GM12878 (cell line): ENCODE measurements at regions not wholly inside any gene's neighbourhood (a gene's known extent, or its start where the extent isn't known, plus 50 kb on each side); places are given as distances from the start of the nearest gene placed in this dataset.

Experiments
- ATAC-seq: fragments of 200-7000 bp; cut with Tn5 transposase; 3 replicates; pipeline ENCODE4 v1.9.1; 2020; ENCODE audit warnings: mild to moderate bottlenecking, moderate library complexity
- BruUV-seq: library from RNA; stranded (reverse); fragments of 400-500 nt; replicated peaks from 2 replicates; lab custom pipeline; 2021; lab: Mats Ljungman, UMichigan
- CTCF ChIA-PET: fragments of 300-600 bp; sonication (Branson Sonifier 250); formaldehyde crosslinking; extraction: SDS; loops from one replicate; lab custom pipeline; 2021; ENCODE audit warnings: inconsistent platforms; lab: Yijun Ruan, JAX
- POLR2A ChIA-PET: fragments of 350-600 bp; formaldehyde crosslinking; extraction: SDS; loops from one replicate; lab custom pipeline; 2021; ENCODE audit warnings: inconsistent platforms; lab: Charles Lee
- RAD21 ChIA-PET: fragments of 300-600 bp; sonication (Branson Sonifier 250); formaldehyde crosslinking; loops from one replicate; lab custom pipeline; 2023; ENCODE audit warnings: antibody characterized with exemption; ENCODE audit not compliant: unreplicated experiment; lab: Charles Lee
- SMC1A ChIA-PET: fragments of 300-600 bp; sonication (Branson Sonifier 250); formaldehyde crosslinking; loops from one replicate; lab custom pipeline; 2023; ENCODE audit not compliant: unreplicated experiment, uncharacterized antibody; lab: Charles Lee
- DNase-seq: peaks from one replicate; pipeline ENCODE4 v3.0.0-alpha.2; 2011; ENCODE audit warnings: low read depth, low spot score
- FAIRE-seq: peaks from 3 replicates; lab custom pipeline; 2011; peaks lifted over from hg19 to GRCh38; lab: Jason Lieb, UNC
- H2AFZ ChIP-seq: 2 replicates; pipeline ENCODE4 v1.6.0; 2011; ENCODE audit warnings: low read depth, low read length, control low read depth; ENCODE audit not compliant: control insufficient read depth
- H3K27ac ChIP-seq: 2 replicates; pipeline ENCODE4 v1.5.1; 2011; ENCODE audit warnings: control low read depth; ENCODE audit not compliant: control insufficient read depth, insufficient read depth
- H3K27me3 ChIP-seq, 2 experiments: replicated peaks in 1 of 2; 2 replicates each; pipeline versions ENCODE4 v1.6.0 to v1.6.1; 2011; ENCODE audit warnings: low read length in 1 of 2; ENCODE audit not compliant: control insufficient read depth in 2 of 2, insufficient read depth in 2 of 2
- H3K36me3 ChIP-seq, 2 experiments: 2 replicates each; pipeline ENCODE4 v1.5.1; 2011; ENCODE audit warnings: low read length in 1 of 2; ENCODE audit not compliant: control insufficient read depth in 2 of 2, insufficient read depth in 2 of 2
- H3K4me1 ChIP-seq: 2 replicates; pipeline ENCODE4 v1.6.1; 2011; ENCODE audit warnings: mild to moderate bottlenecking, low read length, moderate library complexity, mixed read lengths; ENCODE audit not compliant: control insufficient read depth, insufficient read depth
- H3K4me2 ChIP-seq: 2 replicates; pipeline ENCODE4 v1.6.0; 2011; ENCODE audit warnings: control low read depth; ENCODE audit not compliant: control insufficient read depth, insufficient read depth
- H3K4me3 ChIP-seq: fragments of 200-600 bp; sonication (generic); 2 replicates; pipeline ENCODE4 v1.5.1; 2016
- H3K79me2 ChIP-seq: 2 replicates; pipeline ENCODE4 v1.6.0; 2011; ENCODE audit warnings: low read length; ENCODE audit not compliant: control insufficient read depth, insufficient read depth
- H3K9ac ChIP-seq: 2 replicates; pipeline ENCODE4 v1.8.0; 2011; ENCODE audit warnings: low read length, control low read depth, mixed read lengths; ENCODE audit not compliant: control insufficient read depth, insufficient read depth
- H3K9me3 ChIP-seq: replicated peaks from 3 replicates; pipeline ENCODE4 v1.5.1; 2011; ENCODE audit warnings: mild to moderate bottlenecking, low read length; ENCODE audit not compliant: control insufficient read depth, insufficient read depth
- H4K20me1 ChIP-seq: 2 replicates; pipeline ENCODE4 v1.6.0; 2011; ENCODE audit not compliant: control insufficient read depth, insufficient read depth
- CREB1 ChIP-seq: IDR thresholded peaks from 2 replicates; pipeline ENCODE4 v1.6.1; 2012; ENCODE audit warnings: low read depth, mild to moderate bottlenecking, inconsistent platforms
- IRF4 ChIP-seq: IDR thresholded peaks from 2 replicates; pipeline ENCODE4 v1.6.1; 2011; ENCODE audit warnings: low read depth, low read length
- MXI1 ChIP-seq: fragments of 150-350 bp; IDR thresholded peaks from 2 replicates; pipeline ENCODE4 v1.6.1; 2011; ENCODE audit warnings: low read depth, mild to moderate bottlenecking, inconsistent platforms, low read length, improper control_type of control experiment
- NFXL1 ChIP-seq: fragments of 450-650 bp; IDR thresholded peaks from 2 replicates; pipeline ENCODE4 v1.6.1; 2017; ENCODE audit warnings: antibody characterized with exemption, mild to moderate bottlenecking, borderline replicate concordance
- NFYA ChIP-seq: IDR thresholded peaks from 2 replicates; pipeline ENCODE4 v1.6.1; 2011; ENCODE audit warnings: low read depth, mild to moderate bottlenecking, low read length, improper control_type of control experiment, borderline replicate concordance
- SIN3A ChIP-seq: IDR thresholded peaks from 2 replicates; pipeline ENCODE4 v1.6.1; 2012; ENCODE audit warnings: low read depth, low read length, improper control_type of control experiment
- ZBTB33 ChIP-seq: fragments of 450-650 bp; IDR thresholded peaks from 2 replicates; pipeline ENCODE4 v1.6.1; 2017; ENCODE audit warnings: mild to moderate bottlenecking
- WGBS: methylation state at CpG from one replicate; pipeline ENCODE4 v1.1.6; 2016; ENCODE audit warnings: low lambda C conversion rate; ENCODE audit not compliant: insufficient replicate concordance, insufficient coverage; ENCODE audit errors: missing lambda C conversion rate; 5-methylcytosine and 5-hydroxymethylcytosine counted together
- in situ Hi-C: fragments of 300-500 bp; cut with MboI; formaldehyde crosslinking; loops from 9 replicates; pipeline ENCODE4 v1.14.3; 2018; ENCODE audit warnings: mixed read lengths
- intact Hi-C: fragments of 100-400 bp; cut with micrococcal nuclease; formaldehyde crosslinking; loops from one replicate; pipeline ENCODE4 v1.14.2; 2022; ENCODE audit not compliant: unreplicated experiment
- TF ChIP-seq, protein P1 (sequence below): IDR thresholded peaks from 2 replicates; pipeline ENCODE4 v1.6.1; 2011; ENCODE audit warnings: borderline replicate concordance, low read depth, mild to moderate bottlenecking, moderate library complexity, low read length; ENCODE audit not compliant: insufficient read depth, poor library complexity, severe bottlenecking

- 23% methylated on average over 7 of the region's 7 CpGs for WGBS
- POLR2A ChIA-PET = no interaction called here
Measured at GRCh38 chr18:75358928-75359327, 68.6 kb downstream of the SMIM21 start.

More at GRCh38 chr18:75358928-75359327, 68.6 kb downstream of the SMIM21 start:
- DNase-seq = no peak
- Histone ChIP-seq H3K79me2 (no peaks in the 10 kb centered on the region), H4K20me1 (no peaks in the 10 kb centered on the region), H3K9ac (no peak overlapping the region), H3K4me2 (no peak overlapping the region), H3K9me3 (peaks cover 2% of the 10 kb centered on the region; the same call in 1 of the 3 replicates), H3K27me3 (no peaks in the 10 kb centered on the region; a peak in 2 of 4 replicates), H3K4me3 (no peak overlapping the region), H3K27ac (no peak overlapping the region), H3K4me1 (no peaks in the 10 kb centered on the region), H2AFZ (no peak overlapping the region), H3K36me3 (no peaks in the 10 kb centered on the region)
- ChIA-PET CTCF (no interaction called here), RAD21 (no interaction called here), SMC1A (interaction anchor here (0.6 kb wide), 1 partner anchor 32 kb away, joined by 3 read pairs; no protein-coding TSS in a partner anchor)
- in situ Hi-C loops (no loop called here), intact Hi-C loops (no loop called here)
- ATAC-seq = no peak
- no peak for FAIRE-seq
- no peak for TF ChIP-seq IRF4
- TF ChIP-seq, protein P1, sequence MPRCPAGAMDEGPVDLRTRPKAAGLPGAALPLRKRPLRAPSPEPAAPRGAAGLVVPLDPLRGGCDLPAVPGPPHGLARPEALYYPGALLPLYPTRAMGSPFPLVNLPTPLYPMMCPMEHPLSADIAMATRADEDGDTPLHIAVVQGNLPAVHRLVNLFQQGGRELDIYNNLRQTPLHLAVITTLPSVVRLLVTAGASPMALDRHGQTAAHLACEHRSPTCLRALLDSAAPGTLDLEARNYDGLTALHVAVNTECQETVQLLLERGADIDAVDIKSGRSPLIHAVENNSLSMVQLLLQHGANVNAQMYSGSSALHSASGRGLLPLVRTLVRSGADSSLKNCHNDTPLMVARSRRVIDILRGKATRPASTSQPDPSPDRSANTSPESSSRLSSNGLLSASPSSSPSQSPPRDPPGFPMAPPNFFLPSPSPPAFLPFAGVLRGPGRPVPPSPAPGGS = no peak
- TF ChIP-seq CREB1 = no peak
- no peak for TF ChIP-seq NFYA
- no peak for TF ChIP-seq ZBTB33
- no peak for TF ChIP-seq NFXL1
- no peak for TF ChIP-seq SIN3A
- no peak for TF ChIP-seq MXI1
- no TSS peak for BruUV-seq
